ENCODE measurements at regions not wholly inside any gene's neighbourhood (a gene's known extent, or its start where the extent isn't known, plus 50 kb on each side); places are given as distances from the start of the nearest gene placed in this dataset.

- H3K27ac ChIP-seq: no peak overlapping the region
- no peaks in the 10 kb centered on the region for H3K4me1 ChIP-seq
- no peaks in the 10 kb centered on the region for H3K27me3 ChIP-seq
- no peak for DNase-seq
- H3K4me3 ChIP-seq: no peak overlapping the region
- H3K36me3 ChIP-seq: no peaks in the 10 kb centered on the region
- intact Hi-C loops (cut with DNase I; ENCODE audit: low total_unique reads): no loop called here
- H3K9me3 ChIP-seq: peaks cover 0 to 3% (median 0%) of the 10 kb centered on the region in 3 donors
- TF ChIP-seq CTCF (IDR thresholded peaks at IDR 0.05): no peak
Measured at GRCh38 chr2:22215517-22215916, 1091.7 kb downstream of the TDRD15 start.

- Histone ChIP-seq H3K36me3 (no peaks in the 10 kb centered on the region), H3K27me3 (no peaks in the 10 kb centered on the region), H3K4me1 (no peaks in the 10 kb centered on the region), H3K4me3 (no peak overlapping the region), H3K27ac (no peak overlapping the region), H3K9me3 (peaks cover 0 to 6% (median 3%) of the 10 kb centered on the region in 3 donors)
- TF ChIP-seq CTCF (IDR thresholded peaks at IDR 0.05): no peak
- no peak for DNase-seq
- intact Hi-C loops (cut with DNase I; ENCODE audit: low total_unique reads): no loop called here
Measured at GRCh38 chr2:22217881-22218280, 1094.1 kb downstream of the TDRD15 start.

GRCh38 chr2:22221006-22221405 is 1097.2 kb downstream of the TDRD15 start:
- H3K4me1 ChIP-seq: no peaks in the 10 kb centered on the region
- DNase-seq: no peak
- H3K36me3 ChIP-seq: no peaks in the 10 kb centered on the region
- H3K27me3 ChIP-seq: no peaks in the 10 kb centered on the region
- intact Hi-C loops (cut with DNase I; ENCODE audit: low total_unique reads): no loop called here
- no peak overlapping the region for H3K4me3 ChIP-seq
- H3K27ac ChIP-seq: no peak overlapping the region
- peaks cover 0 to 6% (median 3%) of the 10 kb centered on the region in 3 donors for H3K9me3 ChIP-seq
- TF ChIP-seq CTCF (IDR thresholded peaks at IDR 0.05): no peak

- Histone ChIP-seq H3K27ac (no peak overlapping the region), H3K27me3 (no peaks in the 10 kb centered on the region), H3K4me3 (no peak overlapping the region), H3K36me3 (no peaks in the 10 kb centered on the region), H3K4me1 (no peaks in the 10 kb centered on the region), H3K9me3 (no peaks in the 10 kb centered on the region)
- TF ChIP-seq CTCF (IDR thresholded peaks at IDR 0.05): no peak
- DNase-seq: no peak
- intact Hi-C loops (cut with DNase I; ENCODE audit: low total_unique reads): no loop called here
Measured at GRCh38 chr2:22238967-22239366, 1115.2 kb downstream of the TDRD15 start.

- no peak for DNase-seq
- intact Hi-C loops (cut with DNase I; ENCODE audit: low total_unique reads): no loop called here
- Histone ChIP-seq H3K4me3 (no peak overlapping the region), H3K9me3 (no peaks in the 10 kb centered on the region), H3K36me3 (no peaks in the 10 kb centered on the region), H3K27me3 (no peaks in the 10 kb centered on the region), H3K27ac (no peak overlapping the region), H3K4me1 (no peaks in the 10 kb centered on the region)
- TF ChIP-seq CTCF (IDR thresholded peaks at IDR 0.05): no peak
Measured at GRCh38 chr2:22247466-22247865, 1123.7 kb downstream of the TDRD15 start.

GRCh38 chr2:22248851-22249250 is 1125.1 kb downstream of the TDRD15 start:
- intact Hi-C loops (cut with DNase I; ENCODE audit: low total_unique reads): no loop called here
- Histone ChIP-seq H3K27me3 (no peaks in the 10 kb centered on the region), H3K4me1 (no peaks in the 10 kb centered on the region), H3K4me3 (no peak overlapping the region), H3K27ac (no peak overlapping the region), H3K36me3 (no peaks in the 10 kb centered on the region), H3K9me3 (no peaks in the 10 kb centered on the region)
- no peak for TF ChIP-seq CTCF (IDR thresholded peaks at IDR 0.05)
- DNase-seq: no peak
